GM19351 (cell line): ENCODE measurements at regions not wholly inside any gene's neighbourhood (a gene's known extent, or its start where the extent isn't known, plus 50 kb on each side); places are given as distances from the start of the nearest gene placed in this dataset.
"Not testable (repeated sequence)": the region's sequence is repeated elsewhere in the genome, so short reads cannot be mapped to it uniquely, and the experiment has no call there.

Experiments used
- ATAC-seq: cut with Tn5 transposase; IDR thresholded peaks from one replicate; pipeline ENCODE4 v1.9.1; 2021; ENCODE audit warnings: mild to moderate bottlenecking, moderate library complexity; ENCODE audit not compliant: unreplicated experiment

DNA sequence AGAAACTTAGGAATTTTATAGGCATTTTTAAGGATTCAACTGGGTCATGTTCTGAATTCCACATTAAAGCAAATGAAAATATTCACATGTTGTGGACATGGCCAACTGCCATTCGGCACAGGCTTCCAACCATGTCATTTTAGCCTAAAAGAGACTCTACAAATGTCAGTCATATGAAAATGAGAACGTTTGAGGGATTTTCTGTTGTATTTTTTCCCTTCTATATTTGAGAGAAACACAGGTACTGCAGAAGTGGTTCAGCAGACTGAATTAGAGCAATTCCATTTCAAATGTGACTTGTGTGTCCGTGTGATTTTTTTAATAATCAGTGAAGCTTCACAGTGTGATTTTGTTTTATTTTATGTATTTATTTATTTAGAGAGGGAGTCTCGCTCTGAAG lies 124.3 kb downstream of the TP53TG3F start:
- ATAC-seq: peak; percentile 58

DNA sequence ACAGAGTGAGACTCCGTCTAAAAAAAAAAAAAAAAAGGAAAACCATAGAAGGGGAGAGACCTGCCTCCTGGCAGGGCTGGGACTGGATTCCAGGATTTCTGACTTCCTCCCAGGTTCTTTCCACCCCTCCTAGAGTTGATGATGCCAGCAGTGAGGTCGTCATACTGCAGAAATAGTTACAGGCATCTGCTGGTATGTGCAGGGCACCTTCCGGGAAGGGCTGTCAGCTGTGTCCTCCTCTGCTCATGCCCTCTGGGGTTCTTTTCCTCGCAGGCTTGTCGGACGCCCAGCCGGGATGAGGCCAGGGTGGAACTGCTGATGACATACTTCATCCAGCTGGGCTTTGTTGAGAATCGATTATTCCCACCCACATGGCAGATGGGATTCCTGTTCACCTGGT lies 129.2 kb downstream of the TP53TG3F start:
- ATAC-seq: not testable (repeated sequence)

DNA sequence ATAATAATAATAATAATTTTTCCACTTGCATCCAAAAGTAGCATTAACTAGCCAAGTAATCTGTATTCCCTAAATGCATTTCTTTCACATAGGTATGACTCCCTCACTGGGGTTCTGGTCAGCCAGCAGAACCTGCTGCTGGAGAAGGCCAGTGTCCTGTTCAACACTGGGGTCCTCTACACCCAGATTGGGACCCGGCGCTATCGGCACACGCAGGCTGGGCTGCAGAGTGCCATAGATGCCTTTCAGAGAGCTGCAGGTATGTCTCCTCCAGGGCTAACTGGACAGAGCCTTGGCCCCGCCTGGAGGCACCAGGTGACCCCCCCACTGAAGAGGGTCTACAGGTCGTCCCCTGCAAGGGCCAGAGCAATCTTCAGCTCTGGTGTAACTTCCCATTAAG lies 133.9 kb downstream of the TP53TG3F start:
- ATAC-seq: not testable (repeated sequence)

DNA sequence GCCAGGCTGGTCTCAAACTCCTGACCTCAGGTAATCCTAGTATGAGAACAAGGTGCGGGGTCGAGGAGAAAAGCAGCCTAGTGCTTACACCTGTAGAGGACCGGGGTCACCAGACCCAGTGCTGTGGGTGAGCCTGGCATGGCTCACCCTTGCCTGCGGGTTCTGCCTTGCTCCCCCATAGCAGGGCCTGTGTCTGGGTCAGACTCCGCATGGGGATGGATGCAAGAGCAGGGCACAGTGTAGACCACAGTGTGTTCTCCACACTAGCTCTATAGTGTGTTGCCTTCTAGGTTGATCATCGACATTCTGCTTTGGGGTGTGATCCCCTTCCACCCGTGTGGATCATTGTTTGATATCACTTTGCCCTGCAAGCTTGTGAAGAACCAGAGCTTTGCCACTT lies 135.7 kb downstream of the TP53TG3F start:
- ATAC-seq: not testable (repeated sequence)

DNA sequence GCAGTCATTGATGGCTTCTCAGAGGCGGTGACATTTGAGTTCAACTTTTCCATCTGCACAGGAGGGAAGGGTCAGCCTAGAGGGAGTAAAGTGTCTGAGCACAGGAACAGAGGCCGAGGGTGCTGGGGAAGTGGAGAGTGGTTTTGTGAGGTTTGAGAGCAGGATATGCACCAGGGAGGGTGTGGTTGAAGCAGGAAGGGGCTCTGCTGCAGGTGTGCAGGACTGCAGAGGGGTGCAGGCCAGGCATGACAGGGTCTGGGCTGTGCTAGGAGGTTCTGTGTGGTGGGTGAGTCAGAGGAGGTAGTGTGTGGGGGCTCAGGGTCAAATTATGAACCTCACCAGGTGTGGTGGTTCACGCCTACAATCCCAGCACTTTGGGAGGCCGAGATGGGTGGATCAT lies 141.6 kb downstream of the TP53TG3F start:
- peak; percentile 73 for ATAC-seq

DNA sequence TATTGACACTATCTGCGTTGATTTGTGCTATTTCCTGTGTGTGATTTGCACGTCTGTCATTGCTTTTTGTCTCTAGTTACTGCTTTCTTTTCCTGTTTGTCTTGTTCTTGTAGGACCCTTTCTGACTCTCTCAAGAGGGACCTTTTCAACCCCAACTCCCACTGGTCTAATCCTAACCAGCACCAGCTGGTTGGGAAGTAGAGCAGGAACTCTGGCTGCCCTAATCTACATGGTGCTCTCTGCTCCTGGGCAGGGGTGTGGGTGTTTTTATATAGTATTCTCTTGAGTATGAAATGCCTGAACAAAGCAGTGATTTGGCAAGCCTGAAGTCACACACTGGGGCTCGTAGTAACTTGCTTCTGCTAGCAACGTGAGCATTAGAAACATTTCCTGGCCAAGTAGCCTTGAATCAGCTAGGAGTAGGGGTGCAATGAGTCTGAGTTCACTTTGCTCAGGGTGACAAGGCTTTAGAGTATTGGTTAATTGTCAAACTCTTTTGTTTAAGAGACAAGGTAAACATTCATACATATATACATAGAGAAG lies 164.2 kb downstream of the TP53TG3F start:
- not testable (repeated sequence) for ATAC-seq

DNA sequence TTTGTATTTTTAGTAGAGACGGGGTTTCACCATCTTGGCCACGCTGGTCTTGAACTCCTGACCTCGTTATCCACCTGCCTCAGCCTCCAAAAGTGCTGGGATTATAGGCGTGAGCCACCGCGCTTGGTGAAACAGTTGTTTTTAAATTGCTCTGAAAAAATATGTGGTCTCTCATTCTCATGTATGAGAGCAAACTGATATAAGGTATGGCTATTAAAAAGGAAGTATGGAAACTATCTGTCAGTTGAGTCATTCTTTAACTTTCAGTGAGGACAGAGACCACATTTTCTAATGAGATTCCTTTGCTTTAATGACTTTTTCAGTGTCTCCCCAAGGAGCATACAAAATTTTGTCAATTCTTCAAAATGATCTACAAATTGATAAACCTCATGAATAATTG lies 169.5 kb downstream of the TP53TG3F start:
- not testable (repeated sequence) for ATAC-seq

DNA sequence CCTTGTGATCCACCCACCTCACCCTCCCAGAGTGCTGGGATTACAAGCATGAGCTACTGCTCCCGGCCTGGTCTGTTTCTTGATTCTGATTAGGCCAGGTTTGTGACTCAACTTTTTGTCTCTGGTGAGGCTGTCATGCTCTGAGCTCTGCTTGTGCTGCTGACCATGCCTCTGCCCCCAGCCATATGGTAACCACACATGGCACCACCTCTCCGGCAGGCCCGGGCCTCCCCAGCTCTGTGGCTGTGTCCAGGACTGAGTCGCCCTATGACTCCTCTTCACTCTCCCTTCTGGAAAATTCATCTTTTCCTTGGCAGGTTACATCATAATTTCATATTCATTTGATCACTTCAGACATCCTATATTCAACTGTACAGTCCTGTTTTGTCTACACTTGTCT lies 172.3 kb downstream of the TP53TG3F start:
- not testable (repeated sequence) for ATAC-seq

DNA sequence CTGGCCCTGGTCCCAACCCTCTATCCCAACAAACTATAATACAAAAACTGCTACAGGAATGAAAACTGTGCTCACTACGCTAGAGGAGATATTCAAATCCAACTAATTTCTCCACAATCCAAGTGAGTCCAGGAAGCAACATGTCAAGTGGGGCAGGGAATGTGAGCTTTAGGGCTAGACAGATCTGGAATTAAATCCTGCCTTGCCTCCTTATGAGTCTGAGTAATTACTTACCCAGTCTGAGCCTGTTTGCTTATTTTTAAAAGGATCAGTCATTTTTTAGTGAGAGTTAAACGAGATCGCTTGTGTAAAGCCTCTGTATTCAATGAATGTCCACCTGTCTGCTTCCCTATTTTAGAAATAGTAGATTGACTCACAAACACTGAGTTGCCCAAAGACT lies 174.6 kb downstream of the TP53TG3F start:
- ATAC-seq: not testable (repeated sequence)

DNA sequence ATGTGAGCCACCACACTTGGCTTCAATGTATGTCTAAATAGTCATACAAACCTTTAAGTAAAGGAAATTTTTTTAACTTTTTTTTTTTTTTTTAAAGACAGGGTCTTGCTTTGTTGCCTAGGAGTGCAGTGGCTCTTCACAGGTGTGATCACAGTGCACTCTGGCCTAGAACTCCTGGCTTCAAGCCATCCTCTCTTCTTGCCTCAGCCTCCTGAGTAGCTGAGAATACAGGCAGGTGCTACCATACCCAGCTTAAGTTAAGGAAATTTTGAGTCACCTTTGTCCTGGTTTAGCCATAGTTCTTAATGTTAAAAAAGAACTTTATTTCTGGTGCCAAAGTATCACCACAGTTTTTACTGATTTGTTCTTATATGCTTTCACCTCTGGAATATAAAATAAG lies 177.3 kb downstream of the TP53TG3F start:
- not testable (repeated sequence) for ATAC-seq

DNA sequence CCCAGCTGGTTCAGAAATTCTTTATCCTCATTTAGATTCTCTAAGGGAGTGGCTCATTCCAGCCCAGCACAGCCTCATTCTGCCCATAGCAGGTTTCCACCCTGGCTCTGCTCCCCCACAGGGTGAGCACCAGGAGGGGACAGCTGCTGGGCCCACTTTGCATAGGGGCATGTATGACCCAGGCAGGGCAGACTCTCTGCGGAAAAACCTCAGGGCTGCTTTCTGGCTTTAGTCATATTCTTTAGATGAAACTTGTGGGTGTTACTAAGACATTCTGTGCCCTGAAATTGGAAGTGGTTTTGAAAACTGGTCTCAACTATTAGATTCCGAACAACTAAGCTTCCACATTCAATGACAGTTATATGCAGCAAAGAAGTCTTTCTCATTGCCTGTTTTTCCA lies 183.9 kb downstream of the TP53TG3F start:
- peak; percentile 91 for ATAC-seq

DNA sequence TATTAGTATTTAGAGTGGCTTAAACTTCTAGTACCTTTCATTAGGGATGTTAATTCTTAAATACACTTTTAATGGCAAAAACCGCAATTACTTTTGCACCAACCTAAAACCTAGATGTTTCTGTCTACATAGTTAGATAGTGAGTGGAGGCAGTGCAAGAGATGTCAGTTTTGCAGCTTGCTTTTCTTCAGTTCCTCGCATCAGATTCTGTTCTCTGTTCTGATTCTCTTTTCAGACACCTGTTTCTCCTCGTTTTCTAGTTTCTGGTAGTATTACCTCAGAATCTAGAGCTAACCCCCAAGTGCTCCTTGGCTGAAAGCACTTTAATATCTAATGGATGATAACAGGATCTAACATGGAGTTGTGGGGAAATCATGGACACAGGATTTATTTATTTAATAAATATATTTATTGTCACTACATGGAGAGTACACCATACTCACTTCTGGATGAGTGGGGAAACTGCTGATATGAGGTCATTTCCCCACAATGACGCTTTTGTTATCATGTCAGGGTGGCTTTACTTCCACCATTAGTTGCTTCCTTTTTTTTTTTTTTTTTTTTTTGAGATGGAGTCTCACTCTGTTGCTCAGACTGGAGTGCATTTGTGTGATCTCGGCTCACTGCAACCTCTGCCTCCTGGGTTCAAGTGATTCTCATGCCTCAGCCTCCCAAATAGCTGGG lies 184.4 kb downstream of the TP53TG3F start:
- peak; percentile 51 for ATAC-seq

DNA sequence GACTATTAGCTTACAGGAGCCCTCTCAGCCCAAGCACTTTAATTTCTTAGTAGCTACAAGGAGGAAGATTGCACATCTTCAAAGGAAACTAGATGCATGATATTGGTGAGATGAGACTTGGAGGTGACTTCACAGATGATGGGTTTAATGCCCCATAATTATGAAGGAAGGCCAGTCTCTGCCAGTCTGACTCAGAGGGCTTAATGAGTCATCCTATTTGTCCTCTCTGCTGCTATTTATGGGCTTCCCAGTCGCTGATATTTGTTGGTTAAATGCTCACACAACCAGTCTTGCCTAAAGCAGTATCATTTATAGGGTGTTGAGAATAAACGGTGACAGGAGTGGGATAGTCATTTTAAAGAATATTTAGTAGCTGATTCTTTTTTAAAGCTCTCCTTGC lies 187.0 kb downstream of the TP53TG3F start:
- not testable (repeated sequence) for ATAC-seq

DNA sequence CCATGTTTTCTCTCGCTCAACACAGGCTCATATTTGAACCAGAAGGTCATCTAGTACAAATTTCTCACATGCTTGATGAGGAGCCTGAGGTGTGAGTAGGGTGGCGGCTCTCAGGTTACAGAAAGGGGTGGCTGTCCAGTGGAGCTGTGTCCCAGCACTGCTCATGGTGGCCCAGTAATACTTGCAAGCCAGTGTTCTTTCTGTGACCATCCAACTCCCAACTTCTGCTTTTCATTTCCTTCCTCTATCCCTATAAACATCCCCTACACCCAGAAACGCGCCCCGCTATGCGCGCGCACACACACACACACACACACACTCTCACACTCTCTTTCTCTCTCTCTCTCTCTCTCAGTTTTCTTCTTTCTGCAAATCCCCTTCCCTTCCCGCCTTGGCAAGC lies 196.3 kb downstream of the TP53TG3F start:
- not testable (repeated sequence) for ATAC-seq

DNA sequence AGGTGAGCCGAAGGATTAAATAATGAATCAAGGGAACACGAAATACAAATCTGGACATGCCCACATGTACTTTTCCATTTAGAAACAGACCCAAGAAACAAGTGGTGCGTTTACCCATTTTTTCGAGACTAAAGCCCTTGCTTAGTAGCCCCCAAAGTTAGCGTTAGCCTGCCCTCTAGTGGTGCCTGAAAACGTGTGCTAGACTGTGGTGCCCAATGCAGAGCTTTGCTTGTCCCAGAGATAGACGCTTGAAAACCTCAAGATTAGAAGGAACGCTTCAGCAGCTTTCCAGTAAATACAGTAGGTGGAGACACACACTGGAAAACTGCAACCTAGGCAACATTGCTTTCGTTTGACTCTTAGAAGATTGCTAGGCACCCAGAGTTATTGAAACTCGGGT lies 197.0 kb downstream of the TP53TG3F start:
- ATAC-seq: peak; percentile 66

DNA sequence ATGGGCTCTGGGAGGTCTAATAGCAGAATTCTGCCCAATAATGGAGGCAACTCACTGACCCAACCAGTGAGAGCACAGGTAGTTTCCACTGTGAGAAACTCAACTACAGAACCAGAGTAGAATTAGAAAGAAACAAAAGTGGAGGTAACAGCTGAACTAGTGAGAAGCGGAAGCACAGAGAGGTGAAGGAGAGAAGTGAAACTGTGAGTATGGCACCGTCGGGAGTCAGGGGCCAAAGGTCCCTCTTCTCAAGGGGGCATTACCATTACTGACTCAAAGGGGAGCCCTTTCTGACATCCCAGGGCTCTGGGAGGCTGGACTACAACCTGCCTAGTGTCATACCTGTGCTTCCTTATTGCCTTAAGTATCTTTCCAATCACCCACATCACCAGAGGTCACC lies 198.3 kb downstream of the TP53TG3F start:
- ATAC-seq: peak; percentile 65

DNA sequence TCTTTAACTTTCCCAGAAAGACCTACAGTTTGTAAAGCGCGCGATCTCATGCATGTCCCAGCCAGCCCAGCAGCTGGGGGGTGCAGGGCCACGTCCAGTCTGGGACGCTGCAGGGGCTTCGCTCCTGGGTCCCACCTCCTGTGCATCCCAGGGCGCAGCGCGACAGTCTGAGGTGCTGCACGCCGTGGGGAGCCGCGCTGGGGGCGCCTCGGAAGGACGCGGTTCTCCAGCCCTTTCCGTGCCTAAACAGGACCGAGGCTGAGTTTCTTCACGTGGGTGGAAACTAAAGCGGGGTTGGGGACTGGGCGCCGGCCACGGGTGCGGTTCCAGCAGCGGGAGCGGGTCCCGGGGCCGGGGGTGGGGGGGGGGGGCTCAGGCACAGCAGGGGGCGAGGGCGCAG lies 221.4 kb downstream of the TP53TG3F start:
- ATAC-seq: not testable (repeated sequence)

DNA sequence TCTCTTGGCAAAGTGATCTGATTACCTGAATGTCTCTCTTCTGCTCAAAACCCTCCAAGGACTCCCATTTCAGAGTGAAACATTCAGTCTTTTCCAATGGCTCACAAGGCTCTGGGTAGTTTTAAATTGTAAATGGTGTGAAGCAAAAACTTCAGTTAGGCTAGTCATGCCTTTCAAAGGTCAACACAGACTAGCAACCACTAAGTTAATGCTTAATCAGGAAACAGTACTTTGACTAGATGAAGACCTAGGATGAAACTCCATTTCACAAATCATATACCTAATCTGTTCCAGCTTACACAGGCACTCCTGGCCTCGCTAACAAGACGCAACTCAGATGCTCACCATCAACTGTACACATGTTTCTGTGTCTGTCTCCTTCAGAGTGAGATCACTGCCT lies 240.9 kb downstream of the TP53TG3F start:
- not testable (repeated sequence) for ATAC-seq

DNA sequence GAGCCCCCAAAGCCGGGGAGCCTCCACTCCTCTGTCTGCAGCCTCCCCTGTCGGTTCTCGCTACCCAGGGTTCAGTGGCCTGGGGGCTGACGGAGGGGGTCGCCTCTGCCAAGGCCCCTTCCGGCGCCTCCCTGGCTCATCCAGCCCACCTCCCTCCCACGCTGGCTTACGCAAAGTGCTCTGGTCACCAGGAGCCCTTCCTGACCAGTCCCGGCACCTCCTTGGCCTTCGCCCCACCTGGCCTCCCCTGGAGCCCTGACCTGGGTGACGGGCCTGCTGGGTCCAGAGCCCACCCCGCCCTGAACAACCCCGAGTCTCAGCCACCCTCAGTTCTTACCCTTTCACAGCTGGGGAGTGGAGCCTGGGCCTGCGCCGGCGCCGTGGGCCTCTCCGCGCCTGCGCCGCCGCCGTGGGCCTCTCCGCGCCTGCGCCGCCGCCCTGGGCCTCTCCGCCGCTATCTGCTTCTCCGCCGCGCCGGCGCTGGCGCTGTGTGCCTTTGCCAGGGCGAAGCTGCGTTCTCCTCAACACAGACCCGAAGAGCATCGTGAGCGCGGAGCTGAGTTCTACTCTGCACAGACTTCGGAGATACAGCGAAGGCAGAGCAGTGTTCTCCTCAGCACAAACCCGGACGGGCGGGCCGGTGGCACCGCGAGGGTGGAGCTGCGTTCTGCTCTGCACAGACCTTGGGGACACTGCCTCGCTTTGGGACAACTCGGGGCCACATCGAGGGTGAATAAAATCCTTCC lies 247.6 kb downstream of the TP53TG3F start:
- ATAC-seq: not testable (repeated sequence)

DNA sequence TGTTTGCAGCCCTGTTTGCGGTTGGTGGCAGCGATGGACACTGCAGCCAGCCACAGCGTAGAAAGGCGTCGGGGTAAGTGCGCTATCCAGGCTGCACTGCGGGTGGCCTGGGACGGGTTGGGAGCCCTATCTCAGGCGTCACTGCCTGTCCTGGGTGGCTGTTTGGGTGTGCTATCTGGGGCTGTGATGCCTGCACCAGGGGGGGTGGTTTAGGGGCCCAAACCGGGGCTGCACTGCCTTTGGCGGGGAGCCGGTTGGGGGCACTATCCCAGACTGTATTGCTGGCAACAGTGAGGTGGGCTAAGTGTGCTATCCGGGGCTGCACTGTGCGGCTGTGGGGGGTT lies 248.2 kb downstream of the TP53TG3F start:
- not testable (repeated sequence) for ATAC-seq

DNA sequence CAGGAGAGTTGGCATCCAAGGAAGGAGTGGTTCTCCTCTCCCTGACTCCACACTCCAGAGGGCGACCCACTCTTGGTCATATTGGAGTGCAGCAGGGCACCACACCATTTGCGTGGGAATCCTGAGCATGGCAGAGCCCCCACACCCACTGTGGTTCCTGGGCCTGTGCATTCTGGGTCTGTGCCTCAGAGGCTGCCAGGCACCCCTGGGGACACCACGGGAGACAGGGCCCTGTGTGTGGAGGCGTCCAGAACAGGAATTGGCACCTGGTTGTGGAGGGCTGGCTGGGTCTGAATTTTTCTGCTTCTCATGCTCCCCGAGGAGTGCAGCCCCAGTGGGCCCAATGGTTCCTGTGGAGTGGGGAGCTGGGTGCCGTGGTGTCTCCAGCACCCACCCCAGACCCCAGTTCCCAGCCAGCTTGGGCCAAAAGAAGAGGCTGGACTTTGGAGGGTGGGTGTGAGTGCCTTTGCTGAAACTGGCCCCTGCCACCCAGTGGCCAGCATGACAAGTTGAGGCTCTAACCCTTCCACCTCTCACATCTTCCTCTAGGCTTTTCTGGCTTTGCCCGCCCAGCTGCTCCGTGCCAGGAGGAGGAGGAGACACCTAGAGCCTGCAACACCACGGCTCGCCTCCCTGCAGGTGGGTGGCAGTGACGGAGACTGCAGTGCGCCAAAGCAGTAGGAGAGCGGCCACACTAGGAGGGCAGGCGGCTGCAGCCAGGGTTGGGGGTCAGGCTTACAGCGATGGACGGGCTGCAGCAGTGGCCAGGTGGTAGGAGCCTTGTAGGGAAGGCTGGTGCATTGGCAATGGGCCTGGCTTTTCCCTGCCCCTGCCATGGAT lies 250.7 kb downstream of the TP53TG3F start:
- ATAC-seq: not testable (repeated sequence)
